SHP77 treated with DMSO at 0.1 percent for 48 hours (cell line): ENCODE measurements at regions not wholly inside any gene's neighbourhood (a gene's known extent, or its start where the extent isn't known, plus 50 kb on each side); places are given as distances from the start of the nearest gene placed in this dataset.

Source experiments
- DNase-seq: peaks from one replicate; lab custom pipeline; 2025; lab: John Stamatoyannopoulos, UW

- no peak for DNase-seq
Measured at GRCh38 chr7:47043304-47043703, 538.6 kb downstream of the TNS3 start.

GRCh38 chr7:47042669-47043068 lies 539.2 kb downstream of the TNS3 start:
- DNase-seq = no peak

GRCh38 chr7:47040795-47041347 lies 541.0 kb downstream of the TNS3 start:
- DNase-seq = no peak

GRCh38 chr7:47039904-47040303 lies 542.0 kb downstream of the TNS3 start:
- DNase-seq = no peak

GRCh38 chr7:47039089-47039648 lies 542.7 kb downstream of the TNS3 start:
- DNase-seq = no peak

GRCh38 chr7:47038621-47039020 lies 543.3 kb downstream of the TNS3 start:
- DNase-seq = no peak

- no peak for DNase-seq
Measured at GRCh38 chr7:47037607-47038006, 544.3 kb downstream of the TNS3 start.

- no peak for DNase-seq
Measured at GRCh38 chr7:47036909-47037308, 545.0 kb downstream of the TNS3 start.

GRCh38 chr7:47035522-47035921 lies 546.4 kb downstream of the TNS3 start:
- DNase-seq = no peak

GRCh38 chr7:47034180-47034579 lies 547.7 kb downstream of the TNS3 start:
- no peak for DNase-seq

- DNase-seq = no peak
Measured at GRCh38 chr7:47032536-47032908, 549.4 kb downstream of the TNS3 start.

- no peak for DNase-seq
Measured at GRCh38 chr7:47031786-47032535, 550.0 kb downstream of the TNS3 start.

GRCh38 chr7:47028284-47028683 lies 553.6 kb downstream of the TNS3 start:
- DNase-seq = no peak

- DNase-seq = no peak
Measured at GRCh38 chr7:47027695-47028240, 554.1 kb downstream of the TNS3 start.

GRCh38 chr7:47026780-47027361 lies 555.0 kb downstream of the TNS3 start:
- DNase-seq = no peak

- DNase-seq = no peak
Measured at GRCh38 chr7:47024991-47025390, 556.9 kb downstream of the TNS3 start.

- DNase-seq = no peak
Measured at GRCh38 chr7:47008461-47008860, 573.5 kb downstream of the TNS3 start.

GRCh38 chr7:47007471-47007870 lies 574.4 kb downstream of the TNS3 start:
- no peak for DNase-seq

GRCh38 chr7:47000561-47000960 lies 581.4 kb downstream of the TNS3 start:
- DNase-seq = no peak

- no peak for DNase-seq
Measured at GRCh38 chr7:46999866-47000265, 582.0 kb downstream of the TNS3 start.

GRCh38 chr7:46996972-46997371 lies 584.9 kb downstream of the TNS3 start:
- DNase-seq = no peak

GRCh38 chr7:46993396-46993795 lies 588.5 kb downstream of the TNS3 start:
- DNase-seq = no peak

GRCh38 chr7:46990761-46991160 lies 591.1 kb downstream of the TNS3 start:
- no peak for DNase-seq
